GM23338 (cell line): ENCODE measurements at regions not wholly inside any gene's neighbourhood (a gene's known extent, or its start where the extent isn't known, plus 50 kb on each side); places are given as distances from the start of the nearest gene placed in this dataset.

Experiments
- CREB1 ChIP-seq: fragments of 250-450 bp; sonication (Bioruptor Pico); IDR thresholded peaks from 2 replicates; pipeline ENCODE4 v1.5.0; 2020; ENCODE audit warnings: low read depth, mild to moderate bottlenecking, moderate library complexity
- CTCF ChIP-seq, 2 experiments: fragments of 200-600 bp in 1 of 2; sonication (generic) in 1 of 2; conservative IDR thresholded peaks; 2 replicates each; pipeline versions ENCODE4 v1.5.1 to v1.6.1; 2016 to 2017; ENCODE audit warnings: antibody characterized with exemption in 2 of 2, low read depth in 2 of 2, mild to moderate bottlenecking in 2 of 2, moderate library complexity in 1 of 2
- EZH2 ChIP-seq: fragments of 200-600 bp; sonication (generic); IDR thresholded peaks from one replicate; pipeline ENCODE4 v1.8.0; 2017; ENCODE audit warnings: antibody characterized with exemption, mild to moderate bottlenecking, low read depth; ENCODE audit not compliant: unreplicated experiment
- EZH2phosphoT487 ChIP-seq: fragments of 200-600 bp; sonication (generic); IDR thresholded peaks from one replicate; pipeline ENCODE4 v1.8.1; 2018; ENCODE audit warnings: antibody characterized with exemption; ENCODE audit not compliant: unreplicated experiment
- POLR2AphosphoS5 ChIP-seq: IDR thresholded peaks from 2 replicates; pipeline ENCODE4 v1.6.1; 2016; ENCODE audit warnings: antibody characterized with exemption, low read depth
- REST ChIP-seq: IDR thresholded peaks from one replicate; pipeline ENCODE4 v1.6.1; 2018; ENCODE audit warnings: antibody characterized with exemption; ENCODE audit not compliant: unreplicated experiment
- STAT1 ChIP-seq: IDR thresholded peaks from one replicate; pipeline ENCODE4 v1.6.1; 2016; ENCODE audit warnings: antibody characterized with exemption; ENCODE audit not compliant: unreplicated experiment
- ZNF114 ChIP-seq: fragments of 250-450 bp; sonication (Bioruptor Pico); IDR thresholded peaks from 2 replicates; pipeline ENCODE4 v1.5.0; 2020; ENCODE audit warnings: mild to moderate bottlenecking, moderate library complexity

GRCh38 chr12:97821806-97822205 lies 359.2 kb downstream of the RMST start:
- TF ChIP-seq CTCF (conservative IDR thresholded peaks at IDR 0.05; ENCODE audit: low read depth in 2 of 2) (no peak), ZNF114 (CRISPR knock-in tag) (no peak), POLR2AphosphoS5 (no peak), EZH2 (no peak), EZH2phosphoT487 (no peak), REST (no peak), STAT1 (no peak), CREB1 (CRISPR knock-in tag) (no peak)
